ENCODE measurements at regions not wholly inside any gene's neighbourhood (a gene's known extent, or its start where the extent isn't known, plus 50 kb on each side); places are given as distances from the start of the nearest gene placed in this dataset.
"Not testable (repeated sequence)": the region's sequence is repeated elsewhere in the genome, so short reads cannot be mapped to it uniquely, and the experiment has no call there.

GRCh38 chr17:16878084-16878483, 93.8 kb downstream of the TNFRSF13B start:
- TF ChIP-seq CTCF (IDR thresholded peaks at IDR 0.05; ENCODE audit: insufficient read depth, low read length, poor library complexity, severe bottlenecking): no peak
- H3K27me3 ChIP-seq (ENCODE audit: control insufficient read depth, insufficient read depth, low read length): no peaks in the 10 kb centered on the region
- H3K4me3 ChIP-seq (ENCODE audit: low read depth, low read length): no peak overlapping the region
- no peaks in the 10 kb centered on the region for H3K36me3 ChIP-seq (ENCODE audit: control insufficient read depth, insufficient read depth, low read length)
- no peak for DNase-seq (ENCODE audit: low read depth)

- no peak overlapping the region for H3K4me3 ChIP-seq (ENCODE audit: low read depth, low read length)
- no peak for DNase-seq (ENCODE audit: low read depth)
- no peaks in the 10 kb centered on the region for H3K36me3 ChIP-seq (ENCODE audit: control insufficient read depth, insufficient read depth, low read length)
- TF ChIP-seq CTCF (IDR thresholded peaks at IDR 0.05; ENCODE audit: insufficient read depth, low read length, poor library complexity, severe bottlenecking): no peak
- no peaks in the 10 kb centered on the region for H3K27me3 ChIP-seq (ENCODE audit: control insufficient read depth, insufficient read depth, low read length)
Observed at GRCh38 chr17:16877099-16877498, 94.8 kb downstream of the TNFRSF13B start.

DNA sequence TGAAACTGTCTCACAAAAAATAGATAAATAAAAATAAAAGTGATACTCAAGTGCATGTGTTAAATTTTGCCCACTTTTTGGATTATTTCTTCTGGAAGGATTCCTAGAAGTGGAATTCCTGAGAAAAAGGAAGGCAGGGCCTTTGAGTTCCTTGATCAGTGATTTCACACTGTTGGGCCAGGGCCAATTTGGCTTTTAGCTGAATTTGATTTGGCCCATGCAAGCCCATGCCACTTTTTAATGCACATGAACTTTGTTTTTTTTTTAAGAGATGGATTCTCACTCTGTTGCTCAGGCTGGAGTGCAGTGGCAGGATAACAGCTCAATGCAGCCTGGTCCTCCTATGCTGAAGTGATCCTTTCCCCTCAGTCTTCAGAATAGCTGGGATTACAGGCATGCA, 96.3 kb downstream of the TNFRSF13B start:
- DNase-seq (ENCODE audit: low read depth): no peak
- no peaks in the 10 kb centered on the region for H3K27me3 ChIP-seq (ENCODE audit: control insufficient read depth, insufficient read depth, low read length)
- TF ChIP-seq CTCF (IDR thresholded peaks at IDR 0.05; ENCODE audit: insufficient read depth, low read length, poor library complexity, severe bottlenecking): no peak

GRCh38 chr17:16874216-16874615, 97.7 kb downstream of the TNFRSF13B start:
- not testable (repeated sequence) for H3K4me3 ChIP-seq (ENCODE audit: low read depth, low read length); DNase-seq (ENCODE audit: low read depth); H3K27me3 ChIP-seq (ENCODE audit: control insufficient read depth, insufficient read depth, low read length); H3K36me3 ChIP-seq (ENCODE audit: control insufficient read depth, insufficient read depth, low read length)

More for the DNA sequence above, 96.3 kb downstream of the TNFRSF13B start:
- Histone ChIP-seq H3K4me3 (ENCODE audit: low read depth, low read length) (no peak overlapping the region), H3K36me3 (ENCODE audit: control insufficient read depth, insufficient read depth, low read length) (no peaks in the 10 kb centered on the region)

- no peaks in the 10 kb centered on the region for H3K27me3 ChIP-seq (ENCODE audit: control insufficient read depth, insufficient read depth, low read length)
- no peak for DNase-seq (ENCODE audit: low read depth)
- TF ChIP-seq CTCF (IDR thresholded peaks at IDR 0.05; ENCODE audit: insufficient read depth, low read length, poor library complexity, severe bottlenecking): peak; percentile 75
Observed at GRCh38 chr17:16873174-16874035, 98.5 kb downstream of the TNFRSF13B start.

GRCh38 chr17:16872351-16873173, 99.4 kb downstream of the TNFRSF13B start:
- no peak for DNase-seq (ENCODE audit: low read depth)
- no peaks in the 10 kb centered on the region for H3K27me3 ChIP-seq (ENCODE audit: control insufficient read depth, insufficient read depth, low read length)
- no peaks in the 10 kb centered on the region for H3K36me3 ChIP-seq (ENCODE audit: control insufficient read depth, insufficient read depth, low read length)
- TF ChIP-seq CTCF (IDR thresholded peaks at IDR 0.05; ENCODE audit: insufficient read depth, low read length, poor library complexity, severe bottlenecking): no peak
- no peak overlapping the region for H3K4me3 ChIP-seq (ENCODE audit: low read depth, low read length)

More at GRCh38 chr17:16873174-16874035, 98.5 kb downstream of the TNFRSF13B start:
- Histone ChIP-seq H3K36me3 (ENCODE audit: control insufficient read depth, insufficient read depth, low read length) (no peaks in the 10 kb centered on the region), H3K4me3 (ENCODE audit: low read depth, low read length) (no peak overlapping the region)

- not testable (repeated sequence) for DNase-seq (ENCODE audit: low read depth); H3K27me3 ChIP-seq (ENCODE audit: control insufficient read depth, insufficient read depth, low read length); H3K4me3 ChIP-seq (ENCODE audit: low read depth, low read length)
Observed at GRCh38 chr17:16871446-16872190, 100.3 kb downstream of the TNFRSF13B start.

More at GRCh38 chr17:16871446-16872190, 100.3 kb downstream of the TNFRSF13B start:
- H3K36me3 ChIP-seq (ENCODE audit: control insufficient read depth, insufficient read depth, low read length): not testable (repeated sequence)

Measured in kidney epithelial cell (primary cell).